ENCODE measurements at regions not wholly inside any gene's neighbourhood (a gene's known extent, or its start where the extent isn't known, plus 50 kb on each side); places are given as distances from the start of the nearest gene placed in this dataset.

GRCh38 chr6:105497549-105497948 is 94.7 kb upstream of the PREP start:
- no peaks in the 10 kb centered on the region for H3K9me3 Mint-ChIP-seq (ENCODE audit: low read depth)
- no peaks in the 10 kb centered on the region for H3K27me3 Mint-ChIP-seq
- no peak overlapping the region for H3K27ac Mint-ChIP-seq
- no peak for ATAC-seq
- no peak overlapping the region for H3K4me3 Mint-ChIP-seq
- H3K36me3 Mint-ChIP-seq = peaks cover 17% of the 10 kb centered on the region
- H3K4me1 Mint-ChIP-seq = peaks cover 12% of the 10 kb centered on the region
- no peak for DNase-seq
- CTCF ChIA-PET = interaction anchor here (1.3 to 1.4 kb wide), 2 partner anchors 14 to 16 kb away, joined by 3 read pairs; no protein-coding TSS in a partner anchor

GRCh38 chr6:105495515-105495914 is 92.6 kb upstream of the PREP start:
- no peak overlapping the region for H3K4me3 Mint-ChIP-seq
- ATAC-seq (no peak), DNase-seq (no peak)

GRCh38 chr6:105494688-105495087 is 91.8 kb upstream of the PREP start:
- H3K9me3 Mint-ChIP-seq (ENCODE audit: low read depth) = peaks cover 4% of the 10 kb centered on the region
- H3K36me3 Mint-ChIP-seq = peaks cover 26% of the 10 kb centered on the region
- no peak overlapping the region for H3K27ac Mint-ChIP-seq
- no peak for DNase-seq
- CTCF ChIA-PET = interaction anchor here (1.0 kb wide), 1 partner anchor 12 kb away, joined by 3 read pairs; no protein-coding TSS in a partner anchor
- H3K4me3 Mint-ChIP-seq = no peak overlapping the region
- H3K27me3 Mint-ChIP-seq = no peaks in the 10 kb centered on the region
- ATAC-seq = no peak
- peaks cover 21% of the 10 kb centered on the region for H3K4me1 Mint-ChIP-seq

More at GRCh38 chr6:105495515-105495914, 92.6 kb upstream of the PREP start:
- Mint-ChIP-seq H3K9me3 (ENCODE audit: low read depth) (peaks cover 3% of the 10 kb centered on the region), H3K4me1 (peaks cover 17% of the 10 kb centered on the region), H3K36me3 (peaks cover 24% of the 10 kb centered on the region), H3K27ac (no peak overlapping the region), H3K27me3 (no peaks in the 10 kb centered on the region)
- CTCF ChIA-PET = no interaction called here

GRCh38 chr6:105493736-105494135 is 90.9 kb upstream of the PREP start:
- DNase-seq (no peak), ATAC-seq (no peak)
- no peak overlapping the region for H3K4me3 Mint-ChIP-seq
- no peaks in the 10 kb centered on the region for H3K27me3 Mint-ChIP-seq
- H3K4me1 Mint-ChIP-seq = peaks cover 31% of the 10 kb centered on the region
- CTCF ChIA-PET = interaction anchor here (0.8 to 1.1 kb wide), 2 partner anchors 729 to 828 kb away, joined by 3 read pairs; no protein-coding TSS in a partner anchor
- peaks cover 4% of the 10 kb centered on the region for H3K9me3 Mint-ChIP-seq (ENCODE audit: low read depth)
- peaks cover 33% of the 10 kb centered on the region for H3K36me3 Mint-ChIP-seq
- peak overlapping the region; percentile 72 for H3K27ac Mint-ChIP-seq

- no peaks in the 10 kb centered on the region for H3K27me3 Mint-ChIP-seq
- ATAC-seq = peak; percentile 83
- H3K27ac Mint-ChIP-seq = peak overlapping the region; percentile 72
- H3K36me3 Mint-ChIP-seq = peaks cover 37% of the 10 kb centered on the region
- DNase-seq = no peak
- CTCF ChIA-PET = interaction anchor here (0.8 to 1.1 kb wide), 3 partner anchors 8 to 829 kb away, joined by 3 to 4 read pairs (median 3); no protein-coding TSS in a partner anchor
- no peak overlapping the region for H3K4me3 Mint-ChIP-seq
- H3K9me3 Mint-ChIP-seq (ENCODE audit: low read depth) = peaks cover 4% of the 10 kb centered on the region
- peaks cover 37% of the 10 kb centered on the region for H3K4me1 Mint-ChIP-seq
Observed at GRCh38 chr6:105492706-105493673, 90.1 kb upstream of the PREP start.

- H3K4me1 Mint-ChIP-seq = peaks cover 74% of the 10 kb centered on the region
- no peak for ATAC-seq
- CTCF ChIA-PET = interaction anchor here (3.7 kb wide), 1 partner anchor 157 kb away, joined by 15 read pairs; no protein-coding TSS in a partner anchor
- peak overlapping the region; percentile 3 for H3K27ac Mint-ChIP-seq
- H3K4me3 Mint-ChIP-seq = no peak overlapping the region
- H3K27me3 Mint-ChIP-seq = no peaks in the 10 kb centered on the region
- no peak for DNase-seq
- H3K9me3 Mint-ChIP-seq (ENCODE audit: low read depth) = peaks cover 6% of the 10 kb centered on the region
- H3K36me3 Mint-ChIP-seq = peaks cover 44% of the 10 kb centered on the region
Observed at GRCh38 chr6:105489216-105489530, 86.3 kb upstream of the PREP start.

- ATAC-seq (no peak), DNase-seq (no peak)
- H3K4me3 Mint-ChIP-seq = no peak overlapping the region
- peaks cover 6% of the 10 kb centered on the region for H3K9me3 Mint-ChIP-seq (ENCODE audit: low read depth)
- CTCF ChIA-PET = interaction anchor here (0.9 to 3.7 kb wide), 4 partner anchors 22 to 158 kb away, joined by 3 to 15 read pairs (median 4); no protein-coding TSS in a partner anchor
- peaks cover 78% of the 10 kb centered on the region for H3K4me1 Mint-ChIP-seq
- H3K27me3 Mint-ChIP-seq = no peaks in the 10 kb centered on the region
- H3K36me3 Mint-ChIP-seq = peaks cover 42% of the 10 kb centered on the region
- peak overlapping the region; percentile 3 for H3K27ac Mint-ChIP-seq
Observed at GRCh38 chr6:105488516-105489215, 85.8 kb upstream of the PREP start.

- H3K36me3 Mint-ChIP-seq = peaks cover 34% of the 10 kb centered on the region
- CTCF ChIA-PET = interaction anchor here (0.6 to 3.7 kb wide), 6 partner anchors 33 to 849 kb away, joined by 3 to 15 read pairs (median 4); no protein-coding TSS in a partner anchor
- peaks cover 3% of the 10 kb centered on the region for H3K9me3 Mint-ChIP-seq (ENCODE audit: low read depth)
- no peak overlapping the region for H3K4me3 Mint-ChIP-seq
- H3K4me1 Mint-ChIP-seq = peaks cover 76% of the 10 kb centered on the region
- DNase-seq = no peak
- ATAC-seq = no peak
- H3K27me3 Mint-ChIP-seq = no peaks in the 10 kb centered on the region
- peak overlapping the region; percentile 79 for H3K27ac Mint-ChIP-seq
Observed at GRCh38 chr6:105487040-105487790, 84.3 kb upstream of the PREP start.

GRCh38 chr6:105485456-105485855 is 82.6 kb upstream of the PREP start:
- Mint-ChIP-seq H3K27me3 (no peaks in the 10 kb centered on the region), H3K4me1 (peaks cover 85% of the 10 kb centered on the region), H3K27ac (peak overlapping the region; percentile 86), H3K9me3 (ENCODE audit: low read depth) (peaks cover 2% of the 10 kb centered on the region), H3K36me3 (peaks cover 34% of the 10 kb centered on the region), H3K4me3 (peak overlapping the region; percentile 41)
- DNase-seq = no peak
- CTCF ChIA-PET = interaction anchor here (0.7 to 4.6 kb wide), 12 partner anchors 7 to 790 kb away, joined by 3 to 23 read pairs (median 4); no protein-coding TSS in a partner anchor
- no peak for ATAC-seq

GRCh38 chr6:105484238-105485161 is 81.6 kb upstream of the PREP start:
- CTCF ChIA-PET = interaction anchor here (0.7 to 4.6 kb wide), 23 partner anchors 8 to 791 kb away, joined by 3 to 23 read pairs (median 3); partner anchors contain the start of gene PRDM1
- ATAC-seq (peak; percentile 73), DNase-seq (peak; percentile 51)
- Mint-ChIP-seq H3K4me1 (peaks cover 80% of the 10 kb centered on the region), H3K27ac (peak overlapping the region; percentile 86), H3K36me3 (peaks cover 31% of the 10 kb centered on the region), H3K27me3 (no peaks in the 10 kb centered on the region), H3K9me3 (ENCODE audit: low read depth) (peaks cover 2% of the 10 kb centered on the region), H3K4me3 (peak overlapping the region; percentile 51)

GRCh38 chr6:105483492-105483891 is 80.6 kb upstream of the PREP start:
- Mint-ChIP-seq H3K4me1 (peaks cover 69% of the 10 kb centered on the region), H3K36me3 (peaks cover 29% of the 10 kb centered on the region), H3K9me3 (ENCODE audit: low read depth) (peaks cover 5% of the 10 kb centered on the region), H3K27me3 (no peaks in the 10 kb centered on the region), H3K27ac (peak overlapping the region; percentile 86), H3K4me3 (no peak overlapping the region)
- DNase-seq = no peak
- peak; percentile 37 for ATAC-seq
- CTCF ChIA-PET = interaction anchor here (0.5 to 4.6 kb wide), 12 partner anchors 25 to 1083 kb away, joined by 3 to 23 read pairs (median 4); partner anchors contain the start of gene PRDM1

- peaks cover 64% of the 10 kb centered on the region for H3K4me1 Mint-ChIP-seq
- CTCF ChIA-PET = interaction anchor here (0.5 to 4.6 kb wide), 14 partner anchors 24 to 1084 kb away, joined by 3 to 23 read pairs (median 4); partner anchors contain the start of gene PRDM1
- H3K27me3 Mint-ChIP-seq = no peaks in the 10 kb centered on the region
- H3K36me3 Mint-ChIP-seq = peaks cover 28% of the 10 kb centered on the region
- ATAC-seq (no peak), DNase-seq (no peak)
- H3K4me3 Mint-ChIP-seq = peak overlapping the region; percentile 63
- H3K9me3 Mint-ChIP-seq (ENCODE audit: low read depth) = peaks cover 6% of the 10 kb centered on the region
- peak overlapping the region; percentile 86 for H3K27ac Mint-ChIP-seq
Observed at GRCh38 chr6:105482921-105483320, 80.0 kb upstream of the PREP start.
